ENCODE measurements at regions not wholly inside any gene's neighbourhood (a gene's known extent, or its start where the extent isn't known, plus 50 kb on each side); places are given as distances from the start of the nearest gene placed in this dataset.

DNA sequence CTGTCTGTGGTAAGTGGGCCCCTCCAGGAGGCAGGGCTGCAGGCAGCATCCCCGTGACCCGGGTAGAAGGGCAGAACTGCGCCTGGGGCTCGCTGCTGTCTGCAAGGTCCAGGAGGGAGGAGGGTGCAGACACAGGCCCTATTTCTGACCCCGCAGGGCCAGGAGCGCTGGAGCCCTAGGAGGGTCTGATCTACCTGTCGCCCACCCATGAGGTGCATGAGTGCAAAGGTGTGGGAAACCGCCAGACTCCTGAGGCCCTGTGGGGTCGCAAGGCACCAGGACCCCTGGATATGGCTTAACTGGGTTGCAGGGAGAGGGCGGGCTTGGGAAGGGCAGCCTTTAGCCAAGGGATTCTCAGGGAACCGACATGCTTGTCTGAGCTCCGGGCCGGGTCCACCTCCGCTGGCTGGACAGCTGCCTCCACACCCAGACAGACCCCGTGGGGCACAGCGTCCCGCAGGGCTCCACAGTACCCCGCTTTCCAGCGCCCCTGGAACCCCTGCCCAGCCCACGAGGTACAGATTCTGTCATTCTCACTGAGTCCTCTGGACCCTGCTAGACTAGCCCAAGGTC, 72.9 kb upstream of the TSPAN11 start:
- Histone ChIP-seq H3K4me3 (ENCODE audit: low read depth in 1 of 3, low read length in 3 of 3) (no peak overlapping the region), H3K36me3 (ENCODE audit: control insufficient read depth in 3 of 3, insufficient read depth in 2 of 3, low read depth in 1 of 3, low read length in 3 of 3) (no peaks in the 10 kb centered on the region), H3K27me3 (ENCODE audit: control insufficient read depth in 3 of 3, insufficient read depth in 3 of 3, low read length in 3 of 3) (no peaks in the 10 kb centered on the region), H3K9me3 (ENCODE audit: control insufficient read depth in 2 of 2, insufficient read depth in 1 of 2, low read depth in 1 of 2, low read length in 1 of 2) (no peaks in the 10 kb centered on the region), H3K27ac (ENCODE audit: low read depth in 1 of 3, low read length in 2 of 3) (no peak overlapping the region), H3K4me1 (ENCODE audit: control insufficient read depth in 3 of 3, insufficient read depth in 2 of 3, low read depth in 1 of 3, low read length in 2 of 3) (peaks cover 0 to 4% (median 0%) of the 10 kb centered on the region in 3 donors)
- no peak for FAIRE-seq
- no peak for DNase-seq
- 88 to 92% (median 90%) methylated on average over 20 of the region's 20 CpGs for WGBS, 3 donors

DNA sequence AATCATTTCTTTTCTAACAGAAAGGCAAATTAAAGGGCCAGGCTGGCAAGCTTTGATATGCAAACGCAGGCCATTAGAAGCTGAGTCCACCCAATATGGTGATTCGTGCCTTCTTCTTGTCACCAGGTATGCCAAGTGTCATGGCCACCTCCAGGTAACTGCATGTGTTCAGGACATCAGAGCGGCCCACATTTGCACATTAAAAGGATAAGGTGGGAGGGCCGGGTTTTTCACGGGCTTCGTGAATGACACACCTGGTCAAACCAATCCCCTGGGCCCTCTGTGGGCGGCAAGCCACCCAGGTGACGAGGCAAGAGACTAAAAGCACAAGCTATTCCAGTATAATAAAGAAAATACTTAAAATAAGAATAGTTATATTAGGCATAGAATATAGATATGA, 75.9 kb upstream of the TSPAN11 start:
- Histone ChIP-seq H3K9me3 (ENCODE audit: control insufficient read depth in 2 of 2, insufficient read depth in 1 of 2, low read depth in 1 of 2, low read length in 1 of 2) (no peaks in the 10 kb centered on the region), H3K27ac (ENCODE audit: low read depth in 1 of 3, low read length in 2 of 3) (no peak overlapping the region), H3K27me3 (ENCODE audit: control insufficient read depth in 3 of 3, insufficient read depth in 3 of 3, low read length in 3 of 3) (peaks cover 0 to 3% (median 0%) of the 10 kb centered on the region in 3 donors), H3K4me3 (ENCODE audit: low read depth in 1 of 3, low read length in 3 of 3) (no peak overlapping the region), H3K36me3 (ENCODE audit: control insufficient read depth in 3 of 3, insufficient read depth in 2 of 3, low read depth in 1 of 3, low read length in 3 of 3) (no peaks in the 10 kb centered on the region), H3K4me1 (ENCODE audit: control insufficient read depth in 3 of 3, insufficient read depth in 2 of 3, low read depth in 1 of 3, low read length in 2 of 3) (peaks cover 0 to 4% (median 0%) of the 10 kb centered on the region in 3 donors)
- DNase-seq = no peak
- FAIRE-seq = no peak
- WGBS, 3 donors = 42 to 43% (median 42%) methylated on average over 8 of the region's 8 CpGs

DNA sequence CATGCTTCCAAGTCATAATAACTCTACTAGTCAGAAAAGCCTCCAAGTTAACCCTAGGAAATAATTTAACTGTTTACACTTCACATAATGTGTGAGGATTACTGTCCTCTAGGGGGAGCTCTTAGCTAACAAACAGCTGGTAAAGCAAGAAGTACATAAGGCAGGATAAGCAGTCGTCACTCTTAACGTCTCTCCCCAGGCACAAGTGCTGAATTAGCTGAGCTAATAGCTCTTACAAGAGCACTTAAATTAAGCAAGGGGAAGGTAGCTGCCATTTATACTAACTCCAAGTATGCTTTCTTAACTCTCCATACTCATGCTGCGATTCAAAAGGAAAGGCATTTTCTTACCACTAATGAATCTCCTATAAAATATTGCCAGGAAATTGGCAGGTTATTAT, 79.3 kb upstream of the TSPAN11 start:
- Histone ChIP-seq H3K27me3 (ENCODE audit: control insufficient read depth in 3 of 3, insufficient read depth in 3 of 3, low read length in 3 of 3) (peaks cover 0 to 7% (median 0%) of the 10 kb centered on the region in 3 donors), H3K4me1 (ENCODE audit: control insufficient read depth in 3 of 3, insufficient read depth in 2 of 3, low read depth in 1 of 3, low read length in 2 of 3) (peaks cover 0 to 4% (median 0%) of the 10 kb centered on the region in 3 donors), H3K36me3 (ENCODE audit: control insufficient read depth in 3 of 3, insufficient read depth in 2 of 3, low read depth in 1 of 3, low read length in 3 of 3) (no peaks in the 10 kb centered on the region), H3K4me3 (ENCODE audit: low read depth in 1 of 3, low read length in 3 of 3) (no peak overlapping the region), H3K27ac (ENCODE audit: low read depth in 1 of 3, low read length in 2 of 3) (no peak overlapping the region), H3K9me3 (ENCODE audit: control insufficient read depth in 2 of 2, insufficient read depth in 1 of 2, low read depth in 1 of 2, low read length in 1 of 2) (no peaks in the 10 kb centered on the region)
- no peak for FAIRE-seq
- WGBS, 3 donors = 23 to 28% (median 26%) methylated on average over 3 of the region's 3 CpGs
- DNase-seq = peak; percentile 48 to 75

DNA sequence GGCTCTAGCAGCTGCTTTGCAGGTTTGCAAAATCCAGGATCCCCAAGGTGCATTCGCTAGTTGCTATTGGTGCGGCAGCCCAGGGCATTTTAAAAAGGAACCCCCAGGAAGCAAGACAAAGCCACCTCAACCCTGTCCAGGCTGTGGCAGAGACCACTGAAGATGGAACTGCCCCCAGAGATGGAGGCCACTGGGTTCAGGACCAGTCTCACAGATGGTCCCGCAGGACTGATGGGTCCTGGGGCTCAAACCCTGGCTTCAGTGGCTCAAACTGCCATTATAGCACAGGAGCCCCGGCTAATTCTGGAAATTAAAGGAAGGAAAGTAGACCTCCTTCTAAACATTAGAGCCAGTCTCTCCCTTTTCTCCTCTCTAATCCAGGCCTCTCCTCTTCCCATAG, 79.8 kb upstream of the TSPAN11 start:
- Histone ChIP-seq H3K27me3 (ENCODE audit: control insufficient read depth in 3 of 3, insufficient read depth in 3 of 3, low read length in 3 of 3) (peaks cover 0 to 10% (median 0%) of the 10 kb centered on the region in 3 donors), H3K4me1 (ENCODE audit: control insufficient read depth in 3 of 3, insufficient read depth in 2 of 3, low read depth in 1 of 3, low read length in 2 of 3) (peaks cover 0 to 4% (median 0%) of the 10 kb centered on the region in 3 donors), H3K36me3 (ENCODE audit: control insufficient read depth in 3 of 3, insufficient read depth in 2 of 3, low read depth in 1 of 3, low read length in 3 of 3) (no peaks in the 10 kb centered on the region), H3K9me3 (ENCODE audit: control insufficient read depth in 2 of 2, insufficient read depth in 1 of 2, low read depth in 1 of 2, low read length in 1 of 2) (no peaks in the 10 kb centered on the region), H3K27ac (ENCODE audit: low read depth in 1 of 3, low read length in 2 of 3) (no peak overlapping the region), H3K4me3 (ENCODE audit: low read depth in 1 of 3, low read length in 3 of 3) (no peak overlapping the region)
- FAIRE-seq (no peak), DNase-seq (no peak)
- WGBS, 3 donors = 84 to 90% (median 85%) methylated on average over 4 of the region's 4 CpGs

DNA sequence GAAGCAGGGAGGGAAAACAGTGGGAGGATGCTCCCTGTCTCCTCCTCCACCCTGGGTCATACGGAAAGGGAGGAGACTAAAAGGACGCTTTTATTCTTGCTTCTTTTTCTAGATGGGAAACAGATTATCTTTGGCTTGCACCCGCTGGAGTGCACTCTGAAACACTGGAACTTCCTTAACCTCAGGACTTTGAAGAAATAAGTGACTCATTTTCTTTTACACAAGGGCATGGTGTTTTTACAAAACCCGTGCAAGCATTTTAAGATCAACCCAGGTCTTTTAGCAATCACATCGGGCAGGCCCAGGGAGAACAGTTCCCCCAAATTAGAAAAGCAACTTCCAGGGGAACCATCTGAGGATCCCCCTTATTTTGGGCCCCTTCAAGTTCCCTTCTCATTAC, 80.9 kb upstream of the TSPAN11 start:
- Histone ChIP-seq H3K27me3 (ENCODE audit: control insufficient read depth in 3 of 3, insufficient read depth in 3 of 3, low read length in 3 of 3) (peaks cover 0 to 14% (median 0%) of the 10 kb centered on the region in 3 donors), H3K9me3 (ENCODE audit: control insufficient read depth in 2 of 2, insufficient read depth in 1 of 2, low read depth in 1 of 2, low read length in 1 of 2) (no peaks in the 10 kb centered on the region), H3K36me3 (ENCODE audit: control insufficient read depth in 3 of 3, insufficient read depth in 2 of 3, low read depth in 1 of 3, low read length in 3 of 3) (no peaks in the 10 kb centered on the region), H3K4me3 (ENCODE audit: low read depth in 1 of 3, low read length in 3 of 3) (no peak overlapping the region), H3K4me1 (ENCODE audit: control insufficient read depth in 3 of 3, insufficient read depth in 2 of 3, low read depth in 1 of 3, low read length in 2 of 3) (peaks cover 0 to 2% (median 0%) of the 10 kb centered on the region in 3 donors), H3K27ac (ENCODE audit: low read depth in 1 of 3, low read length in 2 of 3) (no peak overlapping the region)
- no peak for FAIRE-seq
- DNase-seq = no peak
- WGBS, 3 donors = 78 to 85% (median 84%) methylated on average over 5 of the region's 5 CpGs

DNA sequence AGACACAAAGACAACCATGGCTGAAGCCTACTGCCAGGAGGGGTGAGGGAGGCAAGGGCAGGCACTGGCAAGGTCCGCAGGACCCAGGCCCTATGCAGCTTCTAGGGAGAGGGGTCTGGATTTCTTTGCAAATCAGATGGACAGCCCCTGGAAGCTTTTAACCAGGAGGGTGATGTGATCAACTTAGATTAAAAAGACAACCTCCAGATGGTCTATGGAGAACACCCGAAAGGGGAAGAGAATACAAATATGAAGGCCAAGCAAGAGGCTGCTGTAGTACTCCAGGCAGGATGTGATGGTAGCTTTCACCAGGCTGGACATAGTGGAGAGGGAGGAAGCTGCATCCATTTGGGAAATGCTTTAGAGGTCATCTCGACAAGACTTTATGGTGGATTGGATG, 83.3 kb upstream of the TSPAN11 start:
- DNase-seq (no peak), FAIRE-seq (no peak)
- Histone ChIP-seq H3K36me3 (ENCODE audit: control insufficient read depth in 3 of 3, insufficient read depth in 2 of 3, low read depth in 1 of 3, low read length in 3 of 3) (no peaks in the 10 kb centered on the region), H3K27ac (ENCODE audit: low read depth in 1 of 3, low read length in 2 of 3) (no peak overlapping the region), H3K4me1 (ENCODE audit: control insufficient read depth in 3 of 3, insufficient read depth in 2 of 3, low read depth in 1 of 3, low read length in 2 of 3) (no peaks in the 10 kb centered on the region), H3K4me3 (ENCODE audit: low read depth in 1 of 3, low read length in 3 of 3) (no peak overlapping the region), H3K27me3 (ENCODE audit: control insufficient read depth in 3 of 3, insufficient read depth in 3 of 3, low read length in 3 of 3) (peaks cover 0 to 14% (median 0%) of the 10 kb centered on the region in 3 donors), H3K9me3 (ENCODE audit: control insufficient read depth in 2 of 2, insufficient read depth in 1 of 2, low read depth in 1 of 2, low read length in 1 of 2) (no peaks in the 10 kb centered on the region)
- WGBS, 3 donors = 74 to 92% (median 90%) methylated on average over 3 of the region's 3 CpGs

DNA sequence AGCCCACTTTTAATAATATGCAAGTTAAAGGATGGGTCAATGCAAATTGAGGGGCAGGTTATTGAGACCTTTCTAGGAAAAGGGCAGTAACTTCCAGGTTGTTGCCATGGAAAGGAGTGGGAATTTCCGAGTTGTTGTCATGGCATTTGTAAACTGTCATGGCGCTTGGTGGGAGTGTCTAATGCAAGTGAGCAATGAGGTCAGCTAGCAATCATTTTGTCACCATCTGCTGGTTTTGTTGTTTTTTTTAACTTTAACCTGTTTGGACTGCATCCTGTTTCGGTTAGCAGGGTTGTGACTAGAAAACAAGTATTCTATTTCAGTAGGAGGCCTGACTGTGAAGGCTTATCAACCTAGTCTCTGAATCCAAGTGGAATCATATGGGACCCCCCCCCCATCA, 85.8 kb upstream of the TSPAN11 start:
- no peaks in the 10 kb centered on the region for H3K9me3 ChIP-seq (ENCODE audit: control insufficient read depth in 2 of 2, insufficient read depth in 1 of 2, low read depth in 1 of 2, low read length in 1 of 2)
- peaks cover 0 to 14% (median 4%) of the 10 kb centered on the region in 3 donors for H3K27me3 ChIP-seq (ENCODE audit: control insufficient read depth in 3 of 3, insufficient read depth in 3 of 3, low read length in 3 of 3)
- no peak for FAIRE-seq
- H3K27ac ChIP-seq (ENCODE audit: low read depth in 1 of 3, low read length in 2 of 3) = no peak overlapping the region
- no peak for DNase-seq
- 79 to 89% (median 84%) methylated on average over 3 of the region's 3 CpGs for WGBS, 3 donors
- no peaks in the 10 kb centered on the region for H3K4me1 ChIP-seq (ENCODE audit: control insufficient read depth in 3 of 3, insufficient read depth in 2 of 3, low read depth in 1 of 3, low read length in 2 of 3)
- H3K36me3 ChIP-seq (ENCODE audit: control insufficient read depth in 3 of 3, insufficient read depth in 2 of 3, low read depth in 1 of 3, low read length in 3 of 3) = no peaks in the 10 kb centered on the region
- no peak overlapping the region for H3K4me3 ChIP-seq (ENCODE audit: low read depth in 1 of 3, low read length in 3 of 3)

DNA sequence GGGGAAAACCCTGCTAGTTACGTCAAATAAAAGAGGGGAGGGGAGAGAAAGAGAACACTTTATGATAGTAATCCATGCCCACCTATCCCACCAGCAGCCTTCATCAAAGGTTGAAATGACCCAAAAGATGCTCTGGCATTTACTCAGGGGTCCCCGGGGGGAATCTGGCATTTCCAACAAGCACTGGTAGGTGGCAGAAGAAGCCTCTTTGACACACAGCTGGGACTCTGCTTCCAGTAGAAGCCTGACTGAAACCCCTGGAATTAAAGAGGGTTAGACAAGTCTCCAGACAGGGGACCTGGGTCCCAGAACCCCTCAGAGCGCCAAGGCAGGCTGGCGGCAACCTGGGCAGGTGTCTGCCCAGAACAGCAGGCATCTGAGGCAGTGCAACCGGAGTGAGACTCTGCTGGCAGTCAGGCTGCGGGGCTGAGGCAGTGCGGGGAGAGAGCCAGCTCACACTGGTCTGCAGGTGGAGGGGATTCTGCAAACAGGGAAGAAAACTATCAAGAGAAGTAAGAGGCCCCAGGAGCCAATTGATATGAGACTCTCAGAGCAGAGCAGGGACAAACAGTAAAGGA, 85.0 kb upstream of the CAPRIN2 start:
- 75 to 77% (median 77%) methylated on average over 7 of the region's 7 CpGs for WGBS, 3 donors
- no peak overlapping the region for H3K4me3 ChIP-seq (ENCODE audit: low read depth in 1 of 3, low read length in 3 of 3)
- H3K27me3 ChIP-seq (ENCODE audit: control insufficient read depth in 3 of 3, insufficient read depth in 3 of 3, low read length in 3 of 3) = peaks cover 0 to 20% (median 4%) of the 10 kb centered on the region in 3 donors
- FAIRE-seq = no peak
- H3K4me1 ChIP-seq (ENCODE audit: control insufficient read depth in 3 of 3, insufficient read depth in 2 of 3, low read depth in 1 of 3, low read length in 2 of 3) = no peaks in the 10 kb centered on the region
- H3K36me3 ChIP-seq (ENCODE audit: control insufficient read depth in 3 of 3, insufficient read depth in 2 of 3, low read depth in 1 of 3, low read length in 3 of 3) = no peaks in the 10 kb centered on the region
- H3K27ac ChIP-seq (ENCODE audit: low read depth in 1 of 3, low read length in 2 of 3) = no peak overlapping the region
- H3K9me3 ChIP-seq (ENCODE audit: control insufficient read depth in 2 of 2, insufficient read depth in 1 of 2, low read depth in 1 of 2, low read length in 1 of 2) = no peaks in the 10 kb centered on the region
- DNase-seq = no peak

DNA sequence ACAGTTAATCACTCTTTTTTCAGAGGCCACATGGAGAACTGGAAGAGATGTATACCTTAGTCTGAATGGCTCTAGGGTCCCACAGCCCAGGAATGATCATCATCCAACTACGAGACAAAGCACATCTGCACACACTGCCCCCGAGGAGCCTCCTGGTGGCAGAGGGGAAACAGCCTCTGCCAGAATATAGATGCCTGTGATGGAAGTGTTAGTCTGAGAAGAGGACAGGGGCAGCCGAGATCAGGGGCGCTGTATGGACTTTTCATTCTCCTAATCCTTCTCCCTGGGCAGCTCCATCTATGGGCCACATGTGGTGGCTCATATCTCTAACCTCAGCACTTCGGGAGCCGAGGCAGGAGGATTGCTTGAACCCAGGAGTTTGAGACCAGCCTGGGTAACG, 82.8 kb upstream of the CAPRIN2 start:
- Histone ChIP-seq H3K27ac (ENCODE audit: low read depth in 1 of 3, low read length in 2 of 3) (no peak overlapping the region), H3K4me3 (ENCODE audit: low read depth in 1 of 3, low read length in 3 of 3) (no peak overlapping the region), H3K36me3 (ENCODE audit: control insufficient read depth in 3 of 3, insufficient read depth in 2 of 3, low read depth in 1 of 3, low read length in 3 of 3) (no peaks in the 10 kb centered on the region), H3K27me3 (ENCODE audit: control insufficient read depth in 3 of 3, insufficient read depth in 3 of 3, low read length in 3 of 3) (peaks cover 0 to 22% (median 7%) of the 10 kb centered on the region in 3 donors), H3K4me1 (ENCODE audit: control insufficient read depth in 3 of 3, insufficient read depth in 2 of 3, low read depth in 1 of 3, low read length in 2 of 3) (no peaks in the 10 kb centered on the region), H3K9me3 (ENCODE audit: control insufficient read depth in 2 of 2, insufficient read depth in 1 of 2, low read depth in 1 of 2, low read length in 1 of 2) (peaks cover 0 to 2% of the 10 kb centered on the region in 2 donors)
- 68 to 85% (median 79%) methylated on average over 7 of the region's 7 CpGs for WGBS, 3 donors
- FAIRE-seq = no peak
- no peak for DNase-seq

All from small intestine (tissue), 7 donors.